NCI-H1436 treated with DMSO at 0.1 percent for 48 hours (cell line): ENCODE measurements at regions not wholly inside any gene's neighbourhood (a gene's known extent, or its start where the extent isn't known, plus 50 kb on each side); places are given as distances from the start of the nearest gene placed in this dataset.

Experiments
- DNase-seq: peaks from one replicate; lab custom pipeline; 2025; lab: John Stamatoyannopoulos, UW

- DNase-seq, result no peak
Measured at GRCh38 chr1:193726722-193727121, 540.3 kb upstream of the B3GALT2 start.

GRCh38 chr1:193712392-193712791 is 526.0 kb upstream of the B3GALT2 start:
- DNase-seq, result no peak

DNA sequence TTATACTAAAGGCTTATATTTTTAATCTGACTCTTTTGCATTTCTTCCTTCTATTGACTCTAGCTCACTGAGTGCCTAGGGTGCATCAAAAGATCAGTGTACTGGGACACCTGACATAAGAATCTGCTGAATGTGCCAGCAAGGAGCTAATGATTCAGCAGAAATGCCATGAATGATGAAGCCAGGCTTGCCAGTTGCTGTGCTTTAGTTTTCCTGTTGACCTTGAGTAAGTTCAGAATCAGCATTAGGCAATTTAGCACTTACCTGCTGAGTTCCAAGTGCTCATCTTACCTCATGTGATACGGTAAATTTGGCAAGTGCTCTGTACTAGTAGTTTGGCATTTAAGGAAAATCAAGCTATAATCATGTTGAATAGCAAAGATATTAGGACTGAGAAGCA is 523.2 kb upstream of the B3GALT2 start:
- no peak for DNase-seq

DNA sequence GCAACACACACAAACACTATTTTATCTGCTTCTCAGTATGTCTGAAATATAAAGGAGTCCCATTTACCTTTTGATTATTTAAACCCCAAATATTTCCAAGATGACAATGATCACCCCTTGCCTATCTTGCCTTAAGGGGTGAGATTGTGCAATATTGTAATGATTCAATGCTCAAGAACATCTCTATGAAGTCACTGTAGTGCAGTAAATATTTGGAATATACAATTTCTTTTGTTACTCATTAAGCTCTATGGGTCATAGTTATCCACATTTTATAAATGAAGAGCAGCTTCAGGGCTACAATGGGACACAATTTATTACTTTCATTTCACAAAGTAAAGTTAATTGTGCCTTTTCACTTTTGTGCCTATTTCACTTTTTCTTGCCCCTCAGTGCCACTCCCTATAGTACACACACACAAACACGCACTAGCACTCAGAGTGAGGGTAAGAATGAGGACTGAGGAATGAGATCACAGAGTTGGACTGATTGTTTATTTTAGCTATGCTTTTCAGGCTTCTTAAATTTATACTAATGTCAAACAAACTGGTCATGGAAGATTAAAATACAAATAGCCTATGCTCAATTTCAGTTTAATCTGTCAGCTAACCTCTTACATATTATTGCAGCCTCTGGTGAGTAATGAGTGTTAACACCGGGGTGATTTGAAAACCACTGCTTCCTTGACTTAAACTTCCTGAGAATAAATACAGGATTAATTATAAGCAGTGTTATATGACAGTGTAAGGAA is 521.0 kb upstream of the B3GALT2 start:
- no peak for DNase-seq

GRCh38 chr1:193706766-193707165 is 520.4 kb upstream of the B3GALT2 start:
- no peak for DNase-seq

- no peak for DNase-seq
Measured at GRCh38 chr1:193705554-193705981, 519.2 kb upstream of the B3GALT2 start.

GRCh38 chr1:193703655-193704054 is 517.2 kb upstream of the B3GALT2 start:
- DNase-seq, result no peak

DNA sequence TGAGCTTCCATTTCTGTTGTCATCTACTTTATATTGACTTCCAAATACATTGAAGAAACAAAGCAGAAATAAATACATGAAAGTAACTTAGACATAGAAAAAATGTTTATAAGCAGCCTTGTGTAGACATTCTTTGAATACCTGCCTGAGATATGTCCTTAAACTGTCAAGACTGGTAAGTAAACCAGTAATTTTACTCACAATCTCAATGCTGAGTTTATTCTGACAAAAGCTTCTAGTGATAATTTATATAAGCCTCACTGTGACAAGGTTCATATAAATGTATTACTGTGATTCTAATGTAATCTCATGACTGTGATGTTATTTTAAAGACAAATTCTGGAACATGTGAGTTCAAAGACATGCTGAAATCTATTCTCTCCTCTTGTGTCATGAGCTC is 516.7 kb upstream of the B3GALT2 start:
- DNase-seq, result no peak

DNA sequence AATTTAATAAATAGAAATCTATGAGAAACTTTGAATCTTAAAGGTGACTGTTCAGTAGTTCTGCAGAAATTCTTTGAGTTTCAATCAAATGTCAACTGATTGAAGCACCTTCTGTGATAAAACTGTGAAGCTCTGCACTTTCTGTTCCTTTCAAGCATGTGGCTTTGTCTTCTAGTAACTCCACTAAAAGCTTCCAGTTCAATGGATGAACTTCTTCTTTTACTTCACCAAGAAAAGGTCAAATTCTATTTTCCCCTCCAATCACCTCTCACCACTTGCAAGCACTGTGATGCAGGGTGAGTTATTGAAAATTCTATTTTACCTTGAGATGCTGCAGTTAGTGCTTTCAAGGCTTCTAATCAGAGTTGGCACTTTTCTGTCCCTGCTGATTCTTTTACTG is 515.3 kb upstream of the B3GALT2 start:
- no peak for DNase-seq

DNA sequence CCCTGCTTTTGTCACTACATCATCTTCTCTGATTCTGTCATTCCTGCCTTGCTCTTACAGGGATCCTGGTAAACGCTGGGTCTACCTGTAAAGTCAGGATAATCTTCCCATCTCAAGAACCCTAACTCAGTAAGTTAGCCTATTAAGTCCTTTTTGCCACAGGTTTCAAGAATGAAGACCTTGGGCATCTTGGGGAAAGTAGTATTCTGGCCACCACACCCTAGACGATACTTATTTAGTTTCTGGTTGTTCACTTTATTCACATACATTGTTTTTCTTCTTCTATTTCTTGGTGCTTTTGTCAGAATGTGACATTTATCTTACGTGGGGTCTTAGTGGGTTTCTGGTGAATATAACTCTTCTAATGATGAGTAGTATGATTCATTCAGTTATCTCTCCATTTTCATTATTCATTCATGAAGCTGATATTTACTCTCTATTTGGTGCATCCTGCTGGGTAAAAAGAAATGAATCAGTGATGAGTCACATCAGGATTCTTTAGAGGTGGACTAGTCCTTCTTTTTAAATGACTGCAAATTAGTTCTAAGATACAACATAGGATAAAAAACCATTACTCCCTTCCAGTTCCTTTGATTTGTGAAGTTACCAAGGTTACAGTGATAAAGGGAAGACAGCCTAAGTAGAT is 514.4 kb upstream of the B3GALT2 start:
- no peak for DNase-seq

DNA sequence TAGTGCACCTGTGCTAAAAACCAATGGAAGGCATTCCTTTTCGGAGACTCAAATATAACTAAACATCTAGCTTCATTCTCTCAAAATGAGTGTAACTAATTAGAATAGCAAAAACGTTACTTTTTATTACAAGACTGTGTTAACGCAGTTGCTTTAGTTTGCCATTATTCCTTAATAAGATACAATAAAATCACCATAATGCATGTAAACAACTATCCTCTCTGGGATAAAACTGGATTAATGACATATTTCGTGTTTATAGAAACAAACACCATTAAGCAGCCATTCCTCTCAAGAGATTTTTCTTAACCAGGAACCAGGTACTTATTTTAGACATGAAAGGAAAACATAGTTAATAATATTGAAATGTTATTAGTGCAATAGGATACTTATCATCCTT is 512.8 kb upstream of the B3GALT2 start:
- DNase-seq, result no peak

GRCh38 chr1:193697776-193698175 is 511.4 kb upstream of the B3GALT2 start:
- DNase-seq, result no peak

DNA sequence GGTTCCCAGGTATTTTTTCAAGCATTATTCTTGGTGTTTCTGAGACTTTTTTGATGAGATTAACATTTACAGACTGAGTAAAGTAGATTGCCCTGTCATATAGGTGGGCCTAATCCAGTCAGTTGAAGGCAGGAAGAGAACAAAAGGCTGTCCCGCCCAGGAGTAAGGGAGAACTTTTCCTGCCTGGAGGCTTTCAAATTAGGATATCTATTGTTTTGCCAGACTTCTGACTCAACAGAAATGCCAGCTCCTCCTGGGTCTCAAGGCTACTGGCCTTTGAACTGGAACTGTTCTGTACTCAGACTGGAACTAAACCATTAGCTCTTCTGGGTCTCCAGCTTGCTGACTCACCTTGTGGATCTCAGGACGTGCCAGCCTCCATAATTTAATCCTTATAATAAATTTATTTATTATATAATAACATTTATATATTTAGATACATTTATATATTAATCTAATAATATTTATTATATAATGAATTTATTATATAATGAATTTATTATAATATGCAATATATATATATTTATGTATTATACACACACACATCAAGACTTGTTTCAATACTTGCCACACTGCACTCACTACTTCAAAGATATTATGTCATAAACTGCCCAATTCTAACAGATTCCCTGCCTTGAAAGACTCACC is 510.8 kb upstream of the B3GALT2 start:
- no peak for DNase-seq

DNA sequence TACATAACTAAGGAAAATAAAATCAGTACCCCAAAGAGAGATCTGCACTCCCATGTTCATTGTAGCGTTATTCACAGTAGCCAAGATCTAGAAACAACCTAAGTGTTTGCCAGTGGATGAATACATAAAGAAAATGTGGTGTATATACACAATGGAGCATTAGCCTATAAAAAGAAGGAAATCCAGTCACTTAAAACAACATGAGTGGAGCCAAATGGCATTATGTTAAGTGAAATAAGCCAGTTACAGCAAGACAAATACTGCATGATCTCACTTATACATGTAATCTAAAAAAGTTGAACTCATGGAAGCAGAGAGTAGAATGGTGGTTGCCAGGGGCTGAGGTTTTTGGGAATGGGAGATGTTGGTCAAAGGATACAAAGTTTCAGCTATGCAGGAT is 508.3 kb upstream of the B3GALT2 start:
- no peak for DNase-seq

DNA sequence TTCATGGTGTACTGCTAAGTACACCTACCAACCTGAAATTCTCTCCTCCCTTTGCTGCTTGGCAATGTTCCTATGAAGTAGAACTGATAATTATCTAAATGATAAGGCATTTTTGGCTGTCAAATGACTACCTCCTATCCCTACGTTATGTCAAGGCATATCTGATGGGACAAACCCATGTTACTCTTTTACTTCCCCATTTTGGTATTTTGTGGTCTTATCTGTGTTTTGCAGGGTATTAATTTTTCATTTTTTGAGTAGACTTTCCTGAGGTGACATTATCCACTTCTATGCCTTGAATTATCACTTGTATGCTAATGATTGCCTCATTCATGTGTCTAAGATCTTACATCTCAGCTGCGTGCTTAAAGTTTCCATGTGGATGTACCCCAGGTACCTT is 499.6 kb upstream of the B3GALT2 start:
- no peak for DNase-seq

GRCh38 chr1:193681422-193681821 is 495.0 kb upstream of the B3GALT2 start:
- no peak for DNase-seq

- no peak for DNase-seq
Measured at GRCh38 chr1:193680924-193681316, 494.5 kb upstream of the B3GALT2 start.

DNA sequence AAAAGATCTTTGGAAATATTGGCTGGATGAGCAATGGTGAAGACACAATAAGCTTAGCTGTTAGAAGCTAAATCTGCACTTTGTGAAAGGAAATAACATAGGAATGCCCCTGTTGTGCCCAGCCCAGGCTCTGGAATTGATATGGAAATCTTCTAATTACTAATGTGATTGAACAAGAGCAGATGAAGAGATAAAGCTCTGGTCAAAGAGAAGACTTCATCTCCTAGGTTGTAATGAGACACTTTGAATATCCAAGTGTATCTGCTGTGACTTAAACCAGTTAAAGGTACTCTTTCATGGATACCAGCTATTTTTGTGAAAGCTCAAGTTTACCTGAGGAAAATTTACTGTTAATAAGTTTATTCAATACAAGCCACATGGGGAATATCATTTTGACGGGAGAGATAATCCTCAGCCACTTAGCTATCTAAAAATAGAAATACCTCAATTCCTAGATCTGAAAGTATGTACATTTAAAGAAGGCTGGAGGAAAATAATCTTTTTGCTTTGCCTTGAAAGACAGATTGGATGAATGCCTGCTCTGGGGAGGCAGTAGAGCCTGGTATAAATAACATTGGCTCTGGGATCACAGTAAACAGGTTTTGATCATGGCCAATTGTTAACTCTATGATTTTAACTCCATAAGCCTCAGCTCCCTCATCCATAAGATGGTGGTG is 494.0 kb upstream of the B3GALT2 start:
- DNase-seq, result no peak

DNA sequence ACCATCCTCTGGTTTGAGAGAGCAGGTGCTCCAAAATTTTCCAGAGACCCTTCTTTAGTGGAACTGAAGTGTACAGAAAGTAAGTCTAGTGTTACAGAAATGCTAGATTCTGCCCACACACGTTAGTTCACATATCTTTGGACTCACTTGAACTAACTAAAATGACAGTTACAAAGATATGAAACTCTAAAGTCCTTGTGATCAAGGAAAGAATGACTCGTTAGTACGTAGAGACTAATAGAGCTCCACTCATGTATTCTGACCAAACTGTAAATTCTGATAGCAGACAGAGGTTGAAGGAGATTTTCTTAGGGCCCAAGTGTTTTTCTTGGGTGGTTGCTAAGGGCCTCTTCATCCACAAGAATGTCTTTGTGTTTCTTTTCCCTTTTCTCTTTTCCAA is 491.5 kb upstream of the B3GALT2 start:
- no peak for DNase-seq

DNA sequence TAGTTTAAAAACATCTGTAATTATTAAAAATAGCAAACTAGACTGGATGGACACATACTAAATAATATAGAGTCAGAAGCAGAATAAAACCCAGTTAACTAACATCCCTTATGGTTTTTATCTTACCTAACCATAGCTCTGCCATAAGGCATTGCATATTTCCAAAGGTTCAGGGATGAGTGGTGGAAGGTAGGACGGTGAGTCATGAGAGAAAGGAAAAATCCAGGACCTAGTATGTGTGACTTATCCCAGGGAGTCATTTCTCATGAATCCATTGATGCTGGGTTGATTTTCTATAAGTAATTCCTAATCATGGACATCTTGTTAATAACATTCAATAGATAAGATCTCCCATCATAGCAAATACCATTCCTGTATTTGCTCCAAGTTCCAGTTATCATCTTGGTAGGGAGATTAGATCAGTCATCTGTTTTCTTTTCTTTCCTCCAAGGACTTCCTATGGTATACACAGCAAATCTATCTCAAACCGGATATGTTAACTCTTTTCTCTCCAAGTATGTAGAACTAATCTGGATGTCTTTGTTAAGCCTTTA is 490.7 kb upstream of the B3GALT2 start:
- no peak for DNase-seq

DNA sequence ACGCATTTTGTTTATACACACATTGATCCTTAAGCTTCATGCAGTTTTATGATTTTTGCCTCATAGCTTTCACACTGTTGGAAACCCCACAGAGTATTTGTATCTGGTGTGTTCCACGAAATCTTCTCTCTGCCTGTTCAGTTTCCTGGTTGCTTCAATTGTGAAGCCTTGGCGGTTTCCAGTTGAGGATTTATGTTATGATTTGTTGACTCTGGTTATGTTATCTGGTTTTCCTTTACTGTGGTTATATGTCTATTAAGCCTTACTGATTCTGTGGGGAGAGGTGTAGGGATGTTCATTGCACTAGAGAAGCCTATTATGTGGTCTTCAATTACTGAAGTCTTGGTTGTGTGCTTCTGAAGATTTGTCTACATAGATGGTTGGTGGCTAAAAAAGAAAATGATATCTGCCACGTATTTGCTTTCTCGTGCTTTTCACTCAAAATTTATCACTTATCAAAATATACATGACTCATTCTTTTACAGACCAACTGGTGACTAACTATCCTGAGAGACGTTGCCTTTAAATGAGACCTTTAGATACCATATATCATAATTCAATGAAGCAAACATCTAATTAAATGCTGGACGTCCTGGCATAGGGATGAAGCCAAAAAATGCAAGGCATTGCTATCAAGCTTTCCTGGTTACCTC is 488.0 kb upstream of the B3GALT2 start:
- DNase-seq, result no peak

GRCh38 chr1:193666485-193667083 is 480.2 kb upstream of the B3GALT2 start:
- DNase-seq, result no peak
